ENCODE measurements at regions not wholly inside any gene's neighbourhood (a gene's known extent, or its start where the extent isn't known, plus 50 kb on each side); places are given as distances from the start of the nearest gene placed in this dataset.

GRCh38 chr21:30104241-30104640 is 62.4 kb downstream of the CLDN17 start:
- TF ChIP-seq POLR2A (IDR thresholded peaks at IDR 0.05), result no peak
- TF ChIP-seq, protein P1, sequence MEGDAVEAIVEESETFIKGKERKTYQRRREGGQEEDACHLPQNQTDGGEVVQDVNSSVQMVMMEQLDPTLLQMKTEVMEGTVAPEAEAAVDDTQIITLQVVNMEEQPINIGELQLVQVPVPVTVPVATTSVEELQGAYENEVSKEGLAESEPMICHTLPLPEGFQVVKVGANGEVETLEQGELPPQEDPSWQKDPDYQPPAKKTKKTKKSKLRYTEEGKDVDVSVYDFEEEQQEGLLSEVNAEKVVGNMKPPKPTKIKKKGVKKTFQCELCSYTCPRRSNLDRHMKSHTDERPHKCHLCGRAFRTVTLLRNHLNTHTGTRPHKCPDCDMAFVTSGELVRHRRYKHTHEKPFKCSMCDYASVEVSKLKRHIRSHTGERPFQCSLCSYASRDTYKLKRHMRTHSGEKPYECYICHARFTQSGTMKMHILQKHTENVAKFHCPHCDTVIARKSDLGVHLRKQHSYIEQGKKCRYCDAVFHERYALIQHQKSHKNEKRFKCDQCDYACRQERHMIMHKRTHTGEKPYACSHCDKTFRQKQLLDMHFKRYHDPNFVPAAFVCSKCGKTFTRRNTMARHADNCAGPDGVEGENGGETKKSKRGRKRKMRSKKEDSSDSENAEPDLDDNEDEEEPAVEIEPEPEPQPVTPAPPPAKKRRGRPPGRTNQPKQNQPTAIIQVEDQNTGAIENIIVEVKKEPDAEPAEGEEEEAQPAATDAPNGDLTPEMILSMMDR (IDR thresholded peaks at IDR 0.05), result no peak
